PC-3 (cell line): ENCODE measurements at regions not wholly inside any gene's neighbourhood (a gene's known extent, or its start where the extent isn't known, plus 50 kb on each side); places are given as distances from the start of the nearest gene placed in this dataset.

Experiments used
- EZH2 ChIP-seq: fragments of 300-600 bp; sonication (generic); IDR thresholded peaks from one replicate; pipeline ENCODE4 v1.6.1; 2017; ENCODE audit warnings: antibody characterized with exemption, mild to moderate bottlenecking, low read length; ENCODE audit not compliant: unreplicated experiment
- EZH2phosphoT487 ChIP-seq: fragments of 300-600 bp; sonication (generic); IDR thresholded peaks from 2 replicates; pipeline ENCODE4 v1.6.1; 2018; ENCODE audit warnings: mild to moderate bottlenecking, antibody characterized with exemption, low read length, borderline replicate concordance
- TF ChIP-seq, protein P1 (sequence below): fragments of 300-600 bp; sonication (generic); conservative IDR thresholded peaks from 2 replicates; pipeline ENCODE4 v1.5.1; 2017; ENCODE audit warnings: antibody characterized with exemption, low read depth, mild to moderate bottlenecking, low read length

DNA sequence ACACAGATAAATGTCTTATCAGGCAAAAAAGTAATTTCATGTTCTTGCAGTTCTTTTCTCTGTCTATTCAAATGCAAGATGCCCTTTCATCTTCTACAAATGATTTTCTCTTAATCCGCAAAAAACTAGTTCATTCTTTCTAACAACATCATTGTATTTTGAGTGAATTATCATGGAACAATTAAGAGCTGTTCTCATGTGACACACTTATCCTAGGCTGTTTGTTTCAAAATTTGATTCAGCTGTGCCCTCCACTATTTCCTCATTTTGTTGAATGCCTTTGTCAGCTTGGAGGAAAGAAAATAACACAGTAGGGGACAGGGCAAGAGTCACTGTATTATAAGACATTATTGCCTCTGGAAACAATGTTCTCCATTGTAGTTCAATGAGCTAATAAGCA is 396.9 kb downstream of the KCTD12 start:
- TF ChIP-seq, protein P1, sequence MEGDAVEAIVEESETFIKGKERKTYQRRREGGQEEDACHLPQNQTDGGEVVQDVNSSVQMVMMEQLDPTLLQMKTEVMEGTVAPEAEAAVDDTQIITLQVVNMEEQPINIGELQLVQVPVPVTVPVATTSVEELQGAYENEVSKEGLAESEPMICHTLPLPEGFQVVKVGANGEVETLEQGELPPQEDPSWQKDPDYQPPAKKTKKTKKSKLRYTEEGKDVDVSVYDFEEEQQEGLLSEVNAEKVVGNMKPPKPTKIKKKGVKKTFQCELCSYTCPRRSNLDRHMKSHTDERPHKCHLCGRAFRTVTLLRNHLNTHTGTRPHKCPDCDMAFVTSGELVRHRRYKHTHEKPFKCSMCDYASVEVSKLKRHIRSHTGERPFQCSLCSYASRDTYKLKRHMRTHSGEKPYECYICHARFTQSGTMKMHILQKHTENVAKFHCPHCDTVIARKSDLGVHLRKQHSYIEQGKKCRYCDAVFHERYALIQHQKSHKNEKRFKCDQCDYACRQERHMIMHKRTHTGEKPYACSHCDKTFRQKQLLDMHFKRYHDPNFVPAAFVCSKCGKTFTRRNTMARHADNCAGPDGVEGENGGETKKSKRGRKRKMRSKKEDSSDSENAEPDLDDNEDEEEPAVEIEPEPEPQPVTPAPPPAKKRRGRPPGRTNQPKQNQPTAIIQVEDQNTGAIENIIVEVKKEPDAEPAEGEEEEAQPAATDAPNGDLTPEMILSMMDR = no peak
- TF ChIP-seq EZH2 = no peak
- TF ChIP-seq EZH2phosphoT487 = no peak
